GM23338 (cell line): ENCODE measurements at regions not wholly inside any gene's neighbourhood (a gene's known extent, or its start where the extent isn't known, plus 50 kb on each side); places are given as distances from the start of the nearest gene placed in this dataset.

Experiments
- CREB1 ChIP-seq: fragments of 250-450 bp; sonication (Bioruptor Pico); IDR thresholded peaks from 2 replicates; pipeline ENCODE4 v1.5.0; 2020; ENCODE audit warnings: low read depth, mild to moderate bottlenecking, moderate library complexity
- ETS1 ChIP-seq: IDR thresholded peaks from 2 replicates; pipeline ENCODE4 v1.6.1; 2016; ENCODE audit warnings: antibody characterized with exemption
- EZH2 ChIP-seq: fragments of 200-600 bp; sonication (generic); IDR thresholded peaks from one replicate; pipeline ENCODE4 v1.8.0; 2017; ENCODE audit warnings: antibody characterized with exemption, mild to moderate bottlenecking, low read depth; ENCODE audit not compliant: unreplicated experiment
- EZH2phosphoT487 ChIP-seq: fragments of 200-600 bp; sonication (generic); IDR thresholded peaks from one replicate; pipeline ENCODE4 v1.8.1; 2018; ENCODE audit warnings: antibody characterized with exemption; ENCODE audit not compliant: unreplicated experiment
- JUNB ChIP-seq: IDR thresholded peaks from one replicate; pipeline ENCODE4 v1.6.1; 2016; ENCODE audit warnings: antibody characterized with exemption; ENCODE audit not compliant: unreplicated experiment
- NANOG ChIP-seq: IDR thresholded peaks from 2 replicates; pipeline ENCODE4 v1.6.1; 2016; ENCODE audit warnings: antibody characterized with exemption, borderline replicate concordance
- POLR2AphosphoS5 ChIP-seq: IDR thresholded peaks from 2 replicates; pipeline ENCODE4 v1.6.1; 2016; ENCODE audit warnings: antibody characterized with exemption, low read depth
- REST ChIP-seq: IDR thresholded peaks from one replicate; pipeline ENCODE4 v1.6.1; 2018; ENCODE audit warnings: antibody characterized with exemption; ENCODE audit not compliant: unreplicated experiment
- STAT1 ChIP-seq: IDR thresholded peaks from one replicate; pipeline ENCODE4 v1.6.1; 2016; ENCODE audit warnings: antibody characterized with exemption; ENCODE audit not compliant: unreplicated experiment
- ZNF114 ChIP-seq: fragments of 250-450 bp; sonication (Bioruptor Pico); IDR thresholded peaks from 2 replicates; pipeline ENCODE4 v1.5.0; 2020; ENCODE audit warnings: mild to moderate bottlenecking, moderate library complexity
- ZNF331 ChIP-seq: fragments of 250-450 bp; sonication (Bioruptor Pico); IDR thresholded peaks from 2 replicates; pipeline ENCODE4 v1.5.0; 2020; ENCODE audit warnings: low read depth, mild to moderate bottlenecking, moderate library complexity
- ZNF462 ChIP-seq: fragments of 250-450 bp; sonication (Bioruptor Pico); IDR thresholded peaks from 2 replicates; pipeline ENCODE4 v1.5.0; 2020; ENCODE audit warnings: mild to moderate bottlenecking, moderate library complexity
- TF ChIP-seq, protein P1 (sequence below), 2 experiments: fragments of 200-600 bp in 1 of 2; sonication (generic) in 1 of 2; conservative IDR thresholded peaks; 2 replicates each; pipeline versions ENCODE4 v1.5.1 to v1.6.1; 2016 to 2017; ENCODE audit warnings: antibody characterized with exemption in 2 of 2, low read depth in 2 of 2, mild to moderate bottlenecking in 2 of 2, moderate library complexity in 1 of 2

DNA sequence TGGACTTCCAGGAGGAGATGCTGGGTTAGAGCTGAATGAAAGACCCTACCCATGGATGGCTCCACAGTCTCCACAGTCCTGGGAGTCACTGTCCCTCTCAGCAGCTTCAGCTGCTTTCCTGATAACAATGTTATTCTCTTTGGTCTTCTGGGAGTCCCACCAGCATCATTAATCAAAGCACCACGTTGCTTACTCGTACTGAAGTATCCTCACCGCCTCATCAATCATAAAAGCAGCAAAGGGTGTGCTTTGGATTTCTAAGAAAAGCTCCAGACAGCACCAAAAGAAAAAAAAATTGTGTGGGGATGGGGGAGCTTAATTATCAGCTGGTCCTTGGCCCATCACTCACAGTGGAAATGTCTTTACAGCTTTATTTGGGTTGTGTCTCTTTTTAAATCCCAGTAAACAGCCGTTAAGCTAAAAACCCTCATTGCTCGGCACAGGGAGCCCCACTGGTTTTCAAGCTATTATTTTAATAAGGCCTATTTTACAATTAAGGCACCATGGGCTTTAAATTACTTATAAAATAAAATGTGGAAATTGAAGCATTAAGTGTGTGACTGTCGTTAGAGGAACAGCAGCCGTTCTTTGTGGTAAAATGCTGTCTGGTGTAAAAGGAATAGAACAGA is 538.0 kb downstream of the EBF1 start:
- TF ChIP-seq, protein P1, sequence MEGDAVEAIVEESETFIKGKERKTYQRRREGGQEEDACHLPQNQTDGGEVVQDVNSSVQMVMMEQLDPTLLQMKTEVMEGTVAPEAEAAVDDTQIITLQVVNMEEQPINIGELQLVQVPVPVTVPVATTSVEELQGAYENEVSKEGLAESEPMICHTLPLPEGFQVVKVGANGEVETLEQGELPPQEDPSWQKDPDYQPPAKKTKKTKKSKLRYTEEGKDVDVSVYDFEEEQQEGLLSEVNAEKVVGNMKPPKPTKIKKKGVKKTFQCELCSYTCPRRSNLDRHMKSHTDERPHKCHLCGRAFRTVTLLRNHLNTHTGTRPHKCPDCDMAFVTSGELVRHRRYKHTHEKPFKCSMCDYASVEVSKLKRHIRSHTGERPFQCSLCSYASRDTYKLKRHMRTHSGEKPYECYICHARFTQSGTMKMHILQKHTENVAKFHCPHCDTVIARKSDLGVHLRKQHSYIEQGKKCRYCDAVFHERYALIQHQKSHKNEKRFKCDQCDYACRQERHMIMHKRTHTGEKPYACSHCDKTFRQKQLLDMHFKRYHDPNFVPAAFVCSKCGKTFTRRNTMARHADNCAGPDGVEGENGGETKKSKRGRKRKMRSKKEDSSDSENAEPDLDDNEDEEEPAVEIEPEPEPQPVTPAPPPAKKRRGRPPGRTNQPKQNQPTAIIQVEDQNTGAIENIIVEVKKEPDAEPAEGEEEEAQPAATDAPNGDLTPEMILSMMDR (conservative IDR thresholded peaks at IDR 0.05; ENCODE audit: low read depth in 2 of 2), result no peak
- no peak for TF ChIP-seq EZH2
- no peak for TF ChIP-seq POLR2AphosphoS5
- no peak for TF ChIP-seq EZH2phosphoT487
- no peak for TF ChIP-seq CREB1 (CRISPR knock-in tag)
- TF ChIP-seq JUNB, result no peak
- TF ChIP-seq NANOG, result no peak
- TF ChIP-seq REST, result no peak
- no peak for TF ChIP-seq ETS1
- no peak for TF ChIP-seq STAT1
- no peak for TF ChIP-seq ZNF114 (CRISPR knock-in tag)
- no peak for TF ChIP-seq ZNF462 (CRISPR knock-in tag)
- TF ChIP-seq ZNF331 (CRISPR knock-in tag), result no peak
